Fibroblast of pulmonary artery (primary cell): ENCODE measurements at regions not wholly inside any gene's neighbourhood (a gene's known extent, or its start where the extent isn't known, plus 50 kb on each side); places are given as distances from the start of the nearest gene placed in this dataset.

Source experiments
- DNase-seq: peaks from one replicate; pipeline ENCODE4 v3.0.0-alpha.2; 2010; ENCODE audit warnings: low read depth
- H3K4me3 ChIP-seq: replicated peaks from 2 replicates; pipeline ENCODE4 v1.5.1; 2011; ENCODE audit warnings: low read depth, mild to moderate bottlenecking, control low read depth, low read length, moderate library complexity
- TF ChIP-seq, protein P1 (sequence below): IDR thresholded peaks from 2 replicates; pipeline ENCODE4 v1.5.1; 2011; ENCODE audit warnings: mild to moderate bottlenecking, control low read depth, low read length, inconsistent platforms; ENCODE audit errors: missing control alignments

DNA sequence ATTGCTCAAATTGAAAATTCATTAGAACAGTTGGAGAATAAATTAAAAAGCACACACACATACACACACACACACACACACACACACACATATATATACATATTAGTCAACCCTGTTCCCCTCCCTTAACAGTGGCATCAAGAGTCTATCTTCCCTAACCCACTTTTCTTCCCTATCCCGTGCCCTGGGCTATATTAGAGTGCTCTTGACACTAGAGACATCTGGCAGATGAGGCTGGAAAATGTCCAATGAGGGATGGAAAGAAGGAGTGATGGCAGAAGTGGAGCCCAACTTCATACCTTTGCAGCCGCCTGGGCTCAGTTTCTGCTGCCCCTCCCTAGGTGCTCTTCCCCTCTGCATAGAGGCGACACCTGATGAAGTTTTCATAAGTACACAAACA is 172.4 kb upstream of the NUDT4 start:
- DNase-seq, result no peak
- H3K4me3 ChIP-seq, result no peak overlapping the region

DNA sequence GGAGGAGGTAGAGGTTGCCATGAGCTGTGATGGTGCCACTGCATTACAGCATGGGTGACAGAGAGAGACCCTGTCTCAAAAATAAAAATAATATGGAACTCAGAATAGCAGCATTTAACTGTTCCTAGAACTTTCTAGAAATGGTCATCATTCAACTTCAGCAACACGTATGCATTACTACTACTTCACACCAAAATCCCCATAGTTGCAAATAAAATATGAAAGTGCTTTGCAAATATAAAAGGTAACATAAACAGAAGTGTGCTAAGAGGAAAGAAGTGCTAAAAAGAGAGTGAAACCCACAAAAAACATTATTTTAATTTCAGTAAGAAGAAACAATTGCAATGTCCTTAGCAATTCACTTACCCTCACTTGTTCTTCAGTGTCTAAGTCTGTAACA is 169.7 kb upstream of the NUDT4 start:
- DNase-seq, result no peak
- no peak overlapping the region for H3K4me3 ChIP-seq
- TF ChIP-seq, protein P1, sequence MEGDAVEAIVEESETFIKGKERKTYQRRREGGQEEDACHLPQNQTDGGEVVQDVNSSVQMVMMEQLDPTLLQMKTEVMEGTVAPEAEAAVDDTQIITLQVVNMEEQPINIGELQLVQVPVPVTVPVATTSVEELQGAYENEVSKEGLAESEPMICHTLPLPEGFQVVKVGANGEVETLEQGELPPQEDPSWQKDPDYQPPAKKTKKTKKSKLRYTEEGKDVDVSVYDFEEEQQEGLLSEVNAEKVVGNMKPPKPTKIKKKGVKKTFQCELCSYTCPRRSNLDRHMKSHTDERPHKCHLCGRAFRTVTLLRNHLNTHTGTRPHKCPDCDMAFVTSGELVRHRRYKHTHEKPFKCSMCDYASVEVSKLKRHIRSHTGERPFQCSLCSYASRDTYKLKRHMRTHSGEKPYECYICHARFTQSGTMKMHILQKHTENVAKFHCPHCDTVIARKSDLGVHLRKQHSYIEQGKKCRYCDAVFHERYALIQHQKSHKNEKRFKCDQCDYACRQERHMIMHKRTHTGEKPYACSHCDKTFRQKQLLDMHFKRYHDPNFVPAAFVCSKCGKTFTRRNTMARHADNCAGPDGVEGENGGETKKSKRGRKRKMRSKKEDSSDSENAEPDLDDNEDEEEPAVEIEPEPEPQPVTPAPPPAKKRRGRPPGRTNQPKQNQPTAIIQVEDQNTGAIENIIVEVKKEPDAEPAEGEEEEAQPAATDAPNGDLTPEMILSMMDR, result no peak

More for the DNA sequence above, 172.4 kb upstream of the NUDT4 start:
- TF ChIP-seq, protein P1, result no peak

DNA sequence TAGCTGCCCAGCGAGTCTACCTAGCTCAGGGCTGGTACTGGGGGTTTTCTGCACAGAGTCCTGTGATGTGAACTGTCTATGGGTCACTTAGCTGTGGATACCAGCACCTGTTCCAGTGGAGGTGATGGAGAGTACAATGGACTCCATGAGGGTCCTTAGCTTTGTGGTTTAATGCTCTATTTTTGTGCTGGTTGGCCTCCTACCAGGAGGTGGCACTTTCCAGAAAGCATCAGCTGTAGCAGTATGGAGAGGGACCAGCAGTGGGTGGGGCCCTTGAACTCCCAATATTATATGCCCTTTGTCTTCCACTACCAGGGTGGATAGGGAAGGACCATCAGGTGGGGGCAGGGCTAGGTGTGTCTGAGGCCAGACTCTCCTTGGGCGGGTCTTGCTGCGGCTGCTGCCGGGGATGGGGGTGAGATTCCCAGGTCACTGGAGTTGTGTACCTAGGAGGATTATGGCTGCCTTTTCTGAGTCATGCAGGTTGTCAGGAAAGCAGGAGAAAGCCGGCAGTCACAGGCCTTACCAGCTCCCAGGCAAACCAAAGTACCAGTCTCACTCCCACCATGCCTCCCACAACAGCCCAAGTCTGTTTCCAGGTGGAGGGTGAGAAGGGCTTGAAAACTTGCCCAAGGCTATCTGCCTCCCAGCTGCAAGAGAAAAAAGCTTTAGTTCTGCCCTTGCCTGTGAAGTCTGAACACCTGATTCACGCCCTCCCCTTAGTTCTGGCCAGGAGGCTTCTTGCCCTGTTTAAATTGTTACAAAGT is 163.0 kb upstream of the NUDT4 start:
- TF ChIP-seq, protein P1, result no peak
- no peak for DNase-seq
- H3K4me3 ChIP-seq, result no peak overlapping the region

DNA sequence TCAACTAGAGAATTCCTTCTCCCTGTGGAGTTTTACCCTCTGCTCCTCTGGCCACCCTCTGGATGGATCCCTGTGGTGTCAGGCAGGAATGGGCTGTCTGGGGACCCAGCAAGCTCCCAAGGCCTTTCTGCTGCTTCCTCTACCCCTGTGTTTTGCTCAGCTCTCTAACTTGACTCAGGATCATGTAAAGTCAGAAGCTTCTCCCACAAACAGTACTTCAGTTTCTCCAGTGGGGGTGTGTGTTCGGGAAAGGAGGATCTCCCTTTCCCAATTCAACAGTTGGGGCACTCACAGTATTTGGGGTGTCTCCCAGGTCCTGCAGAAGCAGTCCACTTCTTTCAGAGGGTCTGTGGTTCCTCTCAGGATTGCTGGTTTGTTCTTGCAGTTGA is 162.4 kb upstream of the NUDT4 start:
- no peak overlapping the region for H3K4me3 ChIP-seq
- DNase-seq, result no peak
- TF ChIP-seq, protein P1, result no peak

DNA sequence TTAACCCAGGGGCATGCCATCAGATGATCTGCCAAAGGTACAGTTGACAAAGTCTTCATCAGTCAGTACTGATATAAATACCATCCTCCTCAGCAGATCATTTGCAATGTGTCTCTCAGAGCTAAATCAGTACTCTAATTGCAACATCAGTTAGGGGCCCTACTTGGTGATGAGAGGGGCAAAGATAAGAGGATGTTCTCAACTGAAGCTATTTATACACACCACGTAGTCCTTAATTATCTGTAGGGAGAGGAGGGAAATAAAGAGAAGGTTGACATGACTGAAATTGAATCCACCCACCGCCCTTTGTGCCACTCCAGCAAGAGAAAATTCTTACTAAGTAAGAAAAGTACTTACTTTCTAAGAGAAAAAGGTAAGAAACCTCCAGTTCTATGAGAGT is 157.8 kb upstream of the NUDT4 start:
- TF ChIP-seq, protein P1, result no peak
- H3K4me3 ChIP-seq, result no peak overlapping the region
- DNase-seq, result no peak

DNA sequence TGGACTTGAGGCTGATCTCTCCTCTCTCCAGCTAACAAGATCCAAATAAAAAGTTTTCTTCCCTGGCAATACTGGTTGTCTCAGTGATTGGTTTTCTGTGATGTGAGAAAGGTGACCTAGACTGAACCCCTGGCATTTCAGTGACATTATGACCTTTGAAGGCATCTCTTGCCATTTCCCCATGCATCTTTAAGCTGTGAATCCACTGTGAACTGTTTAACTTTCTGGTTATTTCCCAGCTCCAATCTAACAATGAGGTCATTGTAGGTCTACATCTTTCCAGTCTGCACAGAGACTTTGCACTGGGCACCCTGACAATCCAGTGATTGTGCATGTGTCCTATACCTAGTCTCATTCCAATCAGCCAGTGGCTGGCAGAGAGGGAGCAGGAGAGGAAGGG is 155.9 kb upstream of the NUDT4 start:
- TF ChIP-seq, protein P1, result no peak
- H3K4me3 ChIP-seq, result no peak overlapping the region
- no peak for DNase-seq
